SW 1271 (cell line): ENCODE measurements at regions not wholly inside any gene's neighbourhood (a gene's known extent, or its start where the extent isn't known, plus 50 kb on each side); places are given as distances from the start of the nearest gene placed in this dataset.
"Not testable (repeated sequence)": the region's sequence is repeated elsewhere in the genome, so short reads cannot be mapped to it uniquely, and the experiment has no call there.

Experiments
- DNase-seq, 2 experiments: peaks; one replicate each; lab custom pipeline; 2025; lab: John Stamatoyannopoulos, UW

DNA sequence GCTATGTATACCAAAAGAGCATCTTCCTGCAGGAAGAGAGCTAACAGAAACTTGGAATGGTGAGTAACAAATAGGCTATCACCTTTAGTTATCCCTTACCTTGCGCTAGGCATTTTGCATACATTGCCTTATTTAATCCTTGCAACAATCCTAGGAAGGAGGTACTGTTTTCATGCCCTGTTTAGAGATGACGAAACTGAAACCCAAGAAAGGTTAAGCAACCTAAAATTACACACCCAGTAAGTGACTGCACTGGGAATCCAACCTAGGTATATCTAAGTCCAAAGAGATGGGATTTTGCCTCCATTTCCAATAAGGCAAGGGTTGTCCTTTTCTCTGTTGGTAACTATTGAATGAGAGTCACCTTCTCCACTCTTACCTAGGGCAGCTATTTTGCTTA lies 144.5 kb downstream of the TM2D1 start:
- no peak for DNase-seq

DNA sequence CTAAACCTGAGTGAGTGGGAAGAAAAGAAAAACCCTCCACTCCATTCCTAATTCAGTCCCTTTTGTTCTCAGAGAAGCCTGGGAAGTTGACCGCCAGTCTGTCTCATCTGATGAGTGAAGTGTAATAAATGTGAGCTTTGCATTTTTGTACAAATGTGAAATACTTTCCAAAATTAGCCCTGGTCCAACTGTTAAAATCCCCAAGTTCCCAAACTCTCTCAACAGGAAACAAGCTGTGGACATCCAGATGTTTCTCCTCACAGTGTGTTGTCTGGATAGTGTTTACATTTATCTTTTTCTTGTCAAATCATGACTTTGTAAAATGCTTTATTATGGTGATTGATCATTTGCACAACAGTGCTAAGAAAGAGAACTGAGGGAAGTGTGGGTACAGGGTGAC lies 145.1 kb downstream of the TM2D1 start:
- no peak for DNase-seq

DNA sequence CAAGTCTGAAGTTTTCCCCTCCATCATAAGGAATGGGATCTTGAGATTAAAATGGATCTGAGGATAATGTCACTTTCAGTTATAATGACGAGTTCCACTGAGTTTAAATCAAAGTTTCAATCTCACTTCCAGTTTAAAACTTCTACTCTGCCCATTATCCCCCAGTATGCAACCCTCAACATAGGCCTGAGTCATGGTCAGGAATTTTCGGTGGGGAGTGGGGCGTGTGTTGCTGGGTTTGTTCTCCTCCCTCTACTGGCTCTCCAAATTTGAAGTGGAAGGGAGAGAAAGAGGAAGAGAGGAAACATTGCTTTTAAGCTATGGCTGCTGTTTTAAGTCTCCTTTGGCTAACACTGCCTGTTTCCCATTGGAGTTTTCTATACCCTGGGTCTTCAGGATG lies 152.9 kb downstream of the TM2D1 start:
- DNase-seq = no peak

DNA sequence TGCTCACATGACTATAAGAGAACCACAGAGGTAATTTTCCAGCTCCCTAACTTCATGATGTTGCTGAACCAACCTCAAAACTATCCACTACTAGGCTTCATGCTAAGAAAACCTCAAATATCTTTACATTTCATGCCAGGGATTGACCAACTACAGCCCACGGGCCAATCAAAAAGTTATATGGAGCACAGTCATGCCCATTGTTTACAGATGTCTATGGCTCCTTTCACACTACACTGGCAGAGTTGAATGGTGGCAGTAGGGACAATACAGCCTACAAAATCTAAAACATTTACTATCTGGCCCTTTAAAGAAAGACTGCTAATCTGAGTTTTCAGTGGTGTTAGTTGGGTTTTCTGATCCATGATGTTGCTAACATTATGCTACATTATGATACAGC lies 154.8 kb downstream of the TM2D1 start:
- DNase-seq = no peak

DNA sequence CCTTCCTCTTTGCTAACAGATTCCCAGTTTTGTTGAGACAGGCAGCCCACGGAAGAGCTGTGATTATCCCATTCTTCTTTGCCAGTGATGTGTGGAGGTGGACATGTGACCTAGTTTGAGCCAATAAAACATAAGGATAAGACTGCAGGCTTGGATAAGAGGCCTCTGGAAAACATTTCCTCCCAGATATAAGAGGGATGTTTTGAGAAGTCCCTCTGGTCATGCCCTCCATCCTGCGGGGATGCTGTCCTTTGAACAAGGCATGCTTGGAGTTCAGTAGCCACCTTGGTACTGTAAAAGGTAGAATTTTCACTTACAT lies 155.7 kb downstream of the TM2D1 start:
- no peak for DNase-seq

DNA sequence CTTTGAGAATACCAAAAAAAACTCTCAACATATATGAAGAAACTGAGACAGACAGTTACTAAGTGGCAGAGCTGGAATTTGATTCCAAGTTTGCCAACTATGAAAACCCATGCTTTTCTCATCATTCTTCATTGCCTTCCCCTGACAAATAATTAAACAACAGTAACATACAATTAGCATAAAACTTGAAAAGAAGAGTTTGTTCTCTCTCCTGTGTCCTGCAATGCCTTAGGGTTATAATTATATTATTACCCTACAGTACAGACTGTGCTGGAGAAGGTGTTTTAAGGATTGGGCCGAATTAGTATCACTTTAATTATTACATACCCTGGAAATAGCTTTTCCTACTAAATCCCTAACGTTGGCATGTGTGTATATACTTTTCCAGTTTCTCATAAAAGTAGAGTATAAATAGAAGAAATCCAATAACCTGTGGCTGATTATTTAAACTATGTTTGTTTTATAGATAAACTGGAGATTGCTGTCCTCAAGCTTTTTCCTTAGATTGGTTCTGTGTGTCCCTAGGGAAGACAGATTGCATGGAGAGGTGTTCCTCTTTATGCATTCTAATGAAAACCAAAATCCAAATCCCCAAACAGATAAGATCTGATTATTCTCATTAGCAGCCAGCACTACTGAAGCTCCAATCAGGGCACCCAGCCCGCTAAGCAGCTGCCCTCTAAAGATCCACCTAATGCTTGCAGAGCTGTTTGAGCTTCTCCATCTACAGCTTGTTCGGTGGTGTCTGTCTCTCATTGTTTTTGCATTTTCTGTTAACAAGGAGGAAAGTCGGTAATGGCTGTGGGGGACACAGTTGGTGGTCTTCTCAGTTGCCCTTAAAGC lies 156.3 kb downstream of the TM2D1 start:
- no peak for DNase-seq

DNA sequence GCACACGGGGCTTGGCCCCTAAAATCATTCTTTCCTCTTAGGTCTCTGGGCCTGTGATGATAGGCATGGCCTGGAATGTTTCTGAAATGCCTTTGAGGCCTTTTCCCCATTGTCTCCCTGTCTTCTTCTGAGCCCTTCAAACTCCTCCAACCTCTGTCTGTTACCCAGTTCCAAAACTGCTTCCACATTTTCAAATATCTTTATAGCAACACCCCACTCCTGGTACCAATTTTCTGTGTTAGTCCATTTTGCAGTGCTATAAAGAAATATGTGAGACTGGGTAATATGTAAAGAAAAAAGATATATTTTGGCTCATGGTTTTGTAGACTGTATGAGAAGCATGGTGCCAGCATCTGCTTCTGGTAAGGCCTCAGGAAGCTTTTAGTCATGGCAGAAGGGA lies 158.8 kb downstream of the TM2D1 start:
- no peak for DNase-seq

DNA sequence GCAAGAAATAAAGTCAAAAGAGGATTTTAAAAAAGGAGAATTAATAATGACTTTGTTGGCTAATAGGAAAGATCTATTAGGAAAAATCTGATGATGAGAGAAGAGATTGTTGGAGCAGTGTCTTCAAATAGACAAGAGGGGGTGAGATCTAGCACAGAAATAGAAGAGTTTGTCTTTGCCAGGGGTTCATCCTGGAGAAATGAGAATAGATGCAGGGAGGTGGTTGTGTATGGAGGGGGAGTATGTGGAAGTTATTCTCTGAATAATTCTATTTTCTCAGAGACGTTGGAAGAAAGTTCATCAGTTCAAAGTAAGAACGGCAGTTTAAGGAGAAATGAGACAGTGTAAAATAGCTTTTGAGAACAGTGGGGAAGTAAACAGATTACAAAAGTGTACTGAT lies 161.3 kb downstream of the TM2D1 start:
- DNase-seq = no peak

DNA sequence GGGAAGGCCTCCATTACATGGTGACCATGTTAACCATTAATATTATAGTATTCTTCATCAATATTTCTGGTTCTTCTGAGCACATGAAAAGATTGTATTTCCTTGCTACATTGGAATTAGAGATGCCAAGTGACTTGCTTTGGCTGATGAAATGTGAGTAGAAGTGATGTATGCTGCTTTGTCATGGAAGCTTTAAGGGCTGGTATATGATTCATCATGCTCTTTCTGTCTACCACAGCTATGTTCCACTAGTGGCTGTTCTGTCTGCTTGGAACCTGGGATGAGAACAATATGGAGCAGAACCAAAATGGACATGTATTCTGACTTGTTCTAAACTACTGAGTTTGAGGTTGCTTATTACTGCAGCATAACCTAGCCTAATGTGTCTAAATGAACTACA lies 163.3 kb downstream of the TM2D1 start:
- no peak for DNase-seq

DNA sequence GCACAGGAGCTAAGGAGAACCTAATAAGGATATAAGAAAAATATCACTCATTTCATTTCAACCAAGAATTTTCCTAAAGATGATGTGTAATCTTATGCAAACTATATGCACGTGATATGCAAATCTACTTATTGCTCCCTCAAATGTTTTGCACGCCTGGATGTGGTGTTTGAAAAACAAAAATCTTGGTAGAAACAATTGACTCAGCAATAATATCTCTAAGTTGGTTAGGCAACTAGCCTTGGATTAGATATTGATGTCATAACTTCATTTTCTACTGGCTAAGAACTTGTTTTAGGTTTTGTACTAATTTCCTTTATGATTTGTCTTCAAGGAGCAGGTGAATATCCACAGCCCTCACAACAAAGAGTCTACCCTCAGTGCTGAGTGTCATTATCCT lies 164.6 kb downstream of the TM2D1 start:
- DNase-seq = no peak

DNA sequence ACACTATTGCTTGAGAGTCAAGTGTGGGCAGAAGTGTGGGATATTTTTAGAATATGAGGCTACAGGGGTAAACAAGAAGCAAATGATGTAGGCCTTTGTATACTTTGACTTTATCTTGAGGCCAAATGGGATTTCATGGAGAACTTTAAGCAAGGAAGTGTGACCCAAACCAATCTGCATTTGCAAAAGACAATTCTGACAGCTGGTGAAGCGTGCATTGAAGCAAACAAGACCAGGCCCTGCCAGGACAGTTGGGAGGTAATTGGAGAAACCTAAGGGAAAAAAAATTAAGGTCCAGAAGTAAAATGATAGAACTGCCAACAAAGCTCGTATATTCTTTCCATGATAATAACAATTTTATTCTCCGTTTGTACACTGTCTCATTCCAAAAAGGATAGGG lies 168.3 kb downstream of the TM2D1 start:
- no peak for DNase-seq

DNA sequence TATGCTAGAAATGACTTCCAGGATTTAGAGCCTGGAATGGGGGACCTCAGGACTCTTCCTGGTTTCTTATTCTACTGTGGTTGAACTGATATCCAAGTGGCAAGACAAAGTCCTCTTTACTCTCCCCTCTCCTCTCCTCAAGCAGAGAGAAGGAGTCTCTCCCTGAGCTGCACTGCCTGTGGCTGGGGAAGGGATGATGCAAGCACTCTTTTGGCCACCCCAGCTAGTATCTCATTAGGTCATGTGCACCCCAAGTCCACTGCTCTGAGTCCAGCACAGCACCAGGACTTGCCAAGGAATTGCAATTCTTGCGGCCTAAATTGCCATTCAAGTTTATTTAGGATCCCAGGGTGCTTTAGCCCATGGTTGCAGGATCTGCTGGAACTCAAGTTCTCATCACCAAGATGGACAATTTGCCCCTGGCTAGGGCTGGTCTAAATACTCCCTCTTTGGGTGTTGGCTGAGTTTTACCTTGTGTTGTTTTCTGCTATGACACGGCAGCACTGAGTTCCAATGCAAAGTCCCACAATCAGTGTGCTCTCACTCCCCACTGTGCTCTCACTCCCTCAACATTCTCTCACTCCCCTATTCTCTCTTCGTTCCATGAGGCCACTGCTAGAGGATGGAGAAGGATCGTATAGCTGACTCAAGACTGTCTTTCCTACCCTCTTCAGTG lies 172.2 kb downstream of the TM2D1 start:
- DNase-seq = no peak

DNA sequence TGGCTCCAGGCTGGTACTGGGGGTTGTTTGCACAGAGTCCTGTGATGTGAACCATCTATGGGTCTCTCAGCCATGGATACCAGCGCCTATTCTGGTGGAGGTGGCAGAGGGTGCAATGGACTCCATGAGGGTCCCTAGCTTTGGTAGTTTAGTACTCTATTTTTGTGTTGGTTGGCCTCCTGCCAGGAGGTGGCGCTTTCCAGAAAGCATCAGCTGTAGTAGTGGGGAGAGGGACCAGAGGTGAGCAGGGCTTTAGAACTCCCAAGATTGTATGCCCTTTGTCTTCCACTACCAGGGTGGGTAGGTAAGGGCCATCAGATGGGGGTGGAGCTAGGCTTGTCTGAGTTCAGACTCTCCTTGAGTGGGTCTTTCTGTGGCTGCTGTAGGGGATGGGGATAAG lies 177.6 kb downstream of the TM2D1 start:
- DNase-seq = not testable (repeated sequence)

DNA sequence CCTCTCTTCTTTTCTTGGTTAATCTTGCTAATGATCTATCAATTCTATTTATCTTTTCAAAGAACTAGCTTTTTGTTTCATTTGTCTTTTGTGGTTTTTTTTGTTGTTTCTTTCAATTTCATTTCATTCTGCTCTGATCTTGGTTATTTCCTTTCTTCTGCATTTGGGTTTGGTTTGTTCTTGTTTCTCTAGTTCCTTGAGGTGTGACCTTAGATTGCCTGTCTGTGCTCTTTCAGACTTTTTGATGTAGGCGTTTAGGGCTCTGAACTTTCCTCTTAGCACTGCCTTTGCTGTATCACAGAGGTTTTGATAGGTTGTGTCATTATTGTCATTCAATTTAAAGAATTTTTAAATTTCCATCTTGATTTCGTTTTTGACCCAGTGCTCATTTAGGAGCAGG lies 180.1 kb downstream of the TM2D1 start:
- not testable (repeated sequence) for DNase-seq

DNA sequence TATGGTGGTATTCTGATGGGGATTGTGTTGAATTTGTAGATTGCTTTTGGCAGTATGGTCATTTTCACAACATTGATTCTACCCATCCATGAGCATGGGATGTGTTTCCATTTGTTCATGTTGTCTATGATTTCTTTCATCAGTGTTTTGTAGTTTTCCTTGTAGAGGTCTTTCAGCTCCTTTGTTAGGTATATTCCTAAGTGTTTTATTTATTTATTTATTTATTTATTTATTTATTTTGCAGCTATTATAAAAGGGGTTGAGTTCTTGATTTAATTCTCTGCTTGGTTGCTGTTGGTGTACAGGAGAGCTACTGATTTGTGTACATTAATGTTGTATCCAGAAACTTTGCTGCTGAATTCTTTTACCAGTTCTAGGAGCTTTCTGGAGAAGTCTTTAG lies 181.4 kb downstream of the TM2D1 start:
- not testable (repeated sequence) for DNase-seq

DNA sequence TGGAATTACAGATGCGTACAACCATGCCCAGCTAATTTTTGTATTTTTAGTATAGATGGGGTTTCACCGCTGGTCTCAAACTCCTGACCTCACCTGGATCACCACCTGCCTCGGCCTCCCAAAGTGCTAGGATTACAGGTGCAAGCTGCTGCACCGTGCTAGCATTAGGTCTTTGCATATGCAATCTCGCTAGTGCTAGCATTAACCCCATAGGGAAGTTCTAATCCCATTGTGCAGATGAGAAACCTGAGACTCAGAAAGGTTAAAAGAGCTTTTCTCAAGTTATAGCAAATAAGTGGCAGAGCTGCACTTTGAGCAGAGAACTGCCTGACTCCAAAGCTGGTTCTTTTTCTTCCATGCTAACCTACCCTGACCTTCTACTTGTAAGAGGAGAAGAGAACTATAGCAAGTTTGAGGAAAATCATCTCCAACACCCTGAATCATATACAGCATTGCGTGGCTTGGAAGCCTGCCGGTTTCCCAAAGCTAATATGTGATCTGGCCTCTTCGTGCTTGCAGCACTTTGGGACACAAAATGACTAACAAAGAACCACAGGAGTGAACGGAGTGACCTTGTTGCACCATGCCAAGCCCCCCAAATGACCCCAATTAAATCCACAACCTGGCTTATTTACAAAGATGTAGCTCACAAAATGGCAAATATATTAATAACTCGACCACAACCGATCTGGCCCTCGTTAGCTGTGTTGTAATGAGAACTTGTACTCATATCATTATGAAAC lies 185.1 kb downstream of the TM2D1 start:
- DNase-seq = no peak

DNA sequence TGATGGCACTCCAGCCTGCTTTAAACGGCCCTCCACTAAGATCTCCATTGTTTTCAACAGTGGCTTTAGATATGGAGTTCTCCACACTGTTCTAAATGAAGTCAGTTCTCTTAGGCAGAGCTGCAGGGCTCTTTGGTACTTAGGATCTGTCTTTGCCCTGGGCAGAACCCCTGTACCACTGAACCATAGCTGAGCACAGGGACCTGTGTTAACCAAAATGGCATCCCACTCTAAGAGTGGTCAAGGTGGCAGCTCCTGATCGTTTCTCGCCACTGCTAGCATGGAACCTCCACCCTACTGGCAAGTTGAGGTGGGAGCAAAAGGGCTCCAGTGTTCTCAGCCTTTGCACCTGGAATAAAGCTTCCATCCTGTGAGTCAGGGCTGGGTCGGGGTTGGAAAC lies 186.7 kb downstream of the TM2D1 start:
- no peak for DNase-seq

DNA sequence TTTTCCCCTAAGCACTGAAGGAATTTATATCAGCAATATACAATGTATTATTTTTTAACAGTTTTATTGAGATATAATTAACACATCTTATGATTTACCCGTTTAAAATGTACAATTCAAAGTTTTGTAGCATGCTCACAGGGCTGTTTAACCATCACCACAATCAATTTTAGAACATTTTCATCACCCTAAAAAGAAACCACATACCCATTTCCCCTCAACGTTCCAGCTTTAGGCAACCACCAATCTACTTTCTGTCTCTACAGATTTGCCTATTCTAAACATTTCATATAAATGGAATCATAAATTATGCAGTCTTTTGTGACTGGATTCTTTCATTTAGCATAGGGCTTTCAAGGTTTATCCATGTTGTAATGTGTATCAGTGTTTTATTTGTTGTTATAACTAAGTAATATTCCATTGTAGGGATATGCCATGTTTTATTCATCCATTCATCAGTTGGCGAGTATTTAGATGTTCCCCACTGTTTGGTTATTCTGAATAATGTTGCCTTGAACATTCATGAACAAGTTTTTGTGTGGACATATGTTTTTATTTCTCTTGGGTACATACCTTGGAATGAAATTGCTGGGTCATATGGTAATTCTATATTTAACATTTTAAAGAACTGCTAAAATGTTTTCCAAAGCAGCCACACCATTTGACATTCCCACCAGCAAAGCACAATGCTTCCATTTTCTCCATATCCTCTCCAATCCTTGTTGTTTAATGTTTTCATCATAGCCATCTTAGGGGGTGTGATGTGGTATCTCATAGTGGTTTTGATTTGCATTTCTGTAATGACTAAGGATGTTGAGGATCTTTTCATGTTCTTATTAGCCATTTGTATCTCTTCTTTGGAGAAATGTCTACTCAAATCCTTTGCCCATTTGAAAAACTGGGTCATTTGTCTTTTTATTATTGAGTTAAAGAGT lies 188.5 kb downstream of the TM2D1 start:
- DNase-seq = no peak

DNA sequence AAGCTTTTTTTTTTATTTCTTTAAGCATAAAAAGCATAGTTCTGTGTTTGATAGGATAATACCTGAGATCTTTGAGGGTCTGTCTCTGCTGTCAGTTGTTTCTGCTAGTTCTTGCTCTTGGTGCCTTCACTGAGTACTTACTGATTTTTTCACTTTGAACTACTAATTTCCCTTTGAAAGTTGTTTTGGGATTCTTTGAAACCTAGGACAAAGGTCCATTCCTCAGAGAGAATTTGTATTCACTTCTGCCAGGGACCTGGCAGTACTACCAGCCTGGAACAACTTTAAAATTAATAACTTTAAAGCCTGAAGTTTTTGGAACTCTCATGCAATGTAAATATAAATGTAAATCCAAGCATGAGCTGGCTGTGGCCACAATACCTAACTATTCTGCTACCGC lies 190.1 kb downstream of the TM2D1 start:
- DNase-seq = no peak

DNA sequence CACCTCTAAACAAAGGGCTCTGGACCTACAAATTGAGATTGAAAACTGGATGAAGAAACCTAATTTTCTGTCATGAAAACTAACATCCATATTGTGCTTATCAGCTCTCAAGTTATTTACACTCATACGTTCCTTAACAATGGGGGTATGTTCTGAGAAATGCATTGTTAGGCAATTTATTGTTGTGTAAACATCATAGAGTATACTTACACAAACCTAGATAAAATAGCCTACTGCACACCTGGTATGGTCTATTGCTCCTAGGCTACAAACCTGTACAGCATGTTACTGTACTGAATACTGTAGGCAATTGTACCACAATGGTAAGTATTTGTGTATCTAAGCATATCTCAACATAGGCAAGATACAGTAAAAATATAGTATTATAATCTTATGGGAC lies 191.4 kb downstream of the TM2D1 start:
- DNase-seq = no peak

DNA sequence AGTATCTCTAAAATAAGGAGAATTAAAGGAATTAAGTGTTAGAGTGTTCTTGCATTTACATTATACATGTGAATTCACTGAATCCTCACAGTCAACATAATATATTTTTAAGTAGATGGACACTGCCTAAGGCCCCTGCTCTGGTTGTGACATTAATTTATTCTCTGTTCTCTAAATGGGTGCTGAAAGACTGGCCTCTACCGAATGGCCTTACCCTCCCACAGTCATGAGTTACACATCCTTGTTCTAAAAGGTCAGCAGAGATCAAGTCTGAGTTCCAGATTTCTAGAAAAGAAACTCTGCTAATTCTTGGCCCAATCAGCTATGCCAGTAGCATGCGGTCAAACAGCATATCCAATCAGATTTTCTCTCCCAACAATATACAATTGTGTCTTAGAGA lies 193.2 kb downstream of the TM2D1 start:
- DNase-seq = no peak
